Neural cell (in vitro differentiated cells): ENCODE measurements at regions not wholly inside any gene's neighbourhood (a gene's known extent, or its start where the extent isn't known, plus 50 kb on each side); places are given as distances from the start of the nearest gene placed in this dataset.

Source experiments
- EZH2 ChIP-seq: fragments of 200-600, 300-800 bp; shearing (Covaris generic), sonication (generic); IDR thresholded peaks from 2 replicates; pipeline ENCODE4 v1.6.1; 2014; ENCODE audit warnings: antibody characterized with exemption, low read length, borderline replicate concordance, mild to moderate bottlenecking; ENCODE audit not compliant: insufficient read depth, poor library complexity, severe bottlenecking
- POLR2AphosphoS5 ChIP-seq: IDR thresholded peaks from 2 replicates; pipeline ENCODE4 v1.6.1; 2012

DNA sequence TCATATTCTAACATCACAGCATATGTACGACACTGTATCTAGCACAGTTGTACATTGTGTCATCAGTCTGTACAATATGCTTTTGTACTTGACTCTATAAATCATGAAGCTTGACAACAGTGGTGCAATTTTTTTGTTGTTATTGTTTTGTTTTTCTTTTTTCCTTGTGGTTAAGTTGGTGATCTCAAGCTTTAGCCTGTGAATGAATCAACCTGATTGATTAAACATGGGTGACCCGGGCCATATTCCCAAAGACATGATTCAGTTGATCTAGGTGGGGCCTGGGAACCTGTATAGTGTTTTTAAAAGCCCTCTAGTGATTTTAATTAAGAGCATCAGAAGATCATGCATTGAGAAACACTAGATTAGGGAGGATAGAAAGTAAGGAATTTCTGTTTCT is 101.8 kb upstream of the AADACL2 start:
- no peak for TF ChIP-seq EZH2
- TF ChIP-seq POLR2AphosphoS5: no peak
